B cell (primary cell): ENCODE measurements at regions not wholly inside any gene's neighbourhood (a gene's known extent, or its start where the extent isn't known, plus 50 kb on each side); places are given as distances from the start of the nearest gene placed in this dataset.

Experiments used
- ATAC-seq: fragments of 200-7000 bp; cut with Tn5 transposase; one replicate; pipeline ENCODE4 v1.10.0; 2021; ENCODE audit warnings: low read depth, mild to moderate bottlenecking, moderate number of reproducible peaks, moderate library complexity
- CTCF ChIA-PET: fragments of 350-600 bp; sonication (Branson Sonifier 250); formaldehyde crosslinking; loops from one replicate; lab custom pipeline; 2021; ENCODE audit warnings: antibody characterized with exemption, inconsistent platforms; lab: Charles Lee
- POLR2A ChIA-PET: fragments of 350-600 bp; sonication (Branson Sonifier 250); formaldehyde crosslinking; loops from one replicate; lab custom pipeline; 2021; ENCODE audit warnings: antibody characterized with exemption; lab: Charles Lee
- DNase-seq: peaks from one replicate; pipeline ENCODE4 v3.0.0; 2013
- H2AFZ ChIP-seq: 2 replicates; pipeline ENCODE4 v1.6.1; 2012; ENCODE audit warnings: mild to moderate bottlenecking, low read depth, low read length; ENCODE audit not compliant: insufficient read depth, poor library complexity, severe bottlenecking
- H3K27ac ChIP-seq, 2 donors: 1 replicate in 1 of 2; 2 replicates in 1 of 2; pipeline ENCODE4 v1.5.1; 2012 to 2013; ENCODE audit warnings: low read length in 2 of 2, mild to moderate bottlenecking in 2 of 2, moderate library complexity in 1 of 2
- H3K27me3 ChIP-seq, 4 experiments: fragments of 200-600 bp in 1 of 4; sonication (generic) in 1 of 4; replicated peaks in 1 of 4; 1 replicate in 2 of 4; 2 replicates in 2 of 4; pipeline versions ENCODE4 v1.6.1 to v1.7.0; 2013 to 2016; ENCODE audit warnings: low read length in 3 of 4, mild to moderate bottlenecking in 2 of 4, mixed read lengths in 1 of 4, moderate library complexity in 1 of 4; ENCODE audit not compliant: insufficient read depth in 4 of 4, control insufficient read depth in 3 of 4; ENCODE audit errors: control extremely low read depth in 1 of 4
- H3K36me3 ChIP-seq, 2 experiments: replicated peaks in 1 of 2; 1 replicate in 1 of 2; 2 replicates in 1 of 2; pipeline versions ENCODE4 v1.6.1 to v1.7.1; 2013; ENCODE audit warnings: low read length in 1 of 2; ENCODE audit not compliant: insufficient read depth in 2 of 2, control insufficient read depth in 1 of 2; ENCODE audit errors: control extremely low read depth in 1 of 2, extremely low read depth in 1 of 2
- H3K4me1 ChIP-seq, 2 donors: fragments of 200-600 bp in 1 of 2; sonication (generic) in 1 of 2; 1 replicate in 1 of 2; 2 replicates in 1 of 2; pipeline versions ENCODE4 v1.5.1 to v1.6.1; 2013 to 2017; ENCODE audit warnings: low read length in 2 of 2; ENCODE audit not compliant: control insufficient read depth in 2 of 2, insufficient read depth in 2 of 2
- H3K4me2 ChIP-seq: replicated peaks from 2 replicates; pipeline ENCODE3; 2012; ENCODE audit warnings: mild to moderate bottlenecking, low read depth, low read length; ENCODE audit not compliant: poor library complexity, severe bottlenecking
- H3K4me3 ChIP-seq, 5 experiments: fragments of 200-600 bp in 1 of 5; sonication (generic) in 1 of 5; 1 replicate in 3 of 5; 2 replicates in 2 of 5; pipeline versions ENCODE4 v1.5.1 to v1.7.0; 2011 to 2016; ENCODE audit warnings: low read length in 4 of 5, mild to moderate bottlenecking in 4 of 5, low read depth in 2 of 5, control low read depth in 1 of 5, moderate library complexity in 1 of 5; ENCODE audit not compliant: insufficient read depth in 1 of 5; ENCODE audit errors: control extremely low read depth in 1 of 5, extremely low read depth in 1 of 5
- H3K79me2 ChIP-seq: fragments of 200-600 bp; sonication (generic); one replicate; pipeline ENCODE4 v1.6.0; 2016; ENCODE audit warnings: low read length; ENCODE audit not compliant: control insufficient read depth, insufficient read depth
- H3K9ac ChIP-seq: fragments of 200-600 bp; sonication (generic); 2 replicates; pipeline ENCODE4 v1.6.1; 2017; ENCODE audit warnings: mild to moderate bottlenecking, low read length, moderate library complexity
- H3K9me3 ChIP-seq, 3 donors: one replicate each; pipeline versions ENCODE4 v1.6.1 to v1.7.1; 2013; ENCODE audit warnings: low read length in 2 of 3; ENCODE audit not compliant: control insufficient read depth in 2 of 3, insufficient read depth in 1 of 3; ENCODE audit errors: control extremely low read depth in 1 of 3
- H4K20me1 ChIP-seq: 2 replicates; pipeline ENCODE4 v1.6.0; 2012; ENCODE audit warnings: mild to moderate bottlenecking, low read length; ENCODE audit not compliant: insufficient read depth, control insufficient read depth, poor library complexity, severe bottlenecking
- H3K27ac Mint-ChIP-seq: one replicate; pipeline ENCODE4 v1.8.0; 2021; ENCODE audit warnings: mixed read lengths
- H3K27me3 Mint-ChIP-seq: one replicate; pipeline ENCODE4 v1.8.0; 2021; ENCODE audit warnings: mixed read lengths
- H3K4me1 Mint-ChIP-seq: one replicate; pipeline ENCODE4 v1.8.0; 2021; ENCODE audit warnings: mixed read lengths
- H3K4me3 Mint-ChIP-seq: one replicate; pipeline ENCODE4 v1.8.0; 2021; ENCODE audit warnings: mixed read lengths
- H3K9me3 Mint-ChIP-seq: one replicate; pipeline ENCODE4 v1.8.0; 2022; ENCODE audit warnings: mixed read lengths; ENCODE audit not compliant: insufficient read depth
- EZH2 ChIP-seq: IDR thresholded peaks from 2 replicates; pipeline ENCODE4 v1.6.1; 2012; ENCODE audit warnings: borderline replicate concordance, low read depth, mild to moderate bottlenecking, moderate library complexity, low read length; ENCODE audit not compliant: insufficient read depth, poor library complexity, severe bottlenecking
- WGBS: methylation state at CpG from one replicate; pipeline ENCODE4 v1.1.5; 2013; ENCODE audit warnings: missing lambda C conversion rate; ENCODE audit not compliant: insufficient coverage; 5-methylcytosine and 5-hydroxymethylcytosine counted together
- intact Hi-C: fragments of 100-400 bp; cut with micrococcal nuclease; formaldehyde crosslinking; loops from one replicate; pipeline ENCODE4 v1.10.0; 2022
- TF ChIP-seq, protein P1 (sequence below): fragments of 200-600 bp; IDR thresholded peaks from one replicate; pipeline ENCODE4 v1.8.0; 2022; ENCODE audit warnings: antibody characterized with exemption, mild to moderate bottlenecking

DNA sequence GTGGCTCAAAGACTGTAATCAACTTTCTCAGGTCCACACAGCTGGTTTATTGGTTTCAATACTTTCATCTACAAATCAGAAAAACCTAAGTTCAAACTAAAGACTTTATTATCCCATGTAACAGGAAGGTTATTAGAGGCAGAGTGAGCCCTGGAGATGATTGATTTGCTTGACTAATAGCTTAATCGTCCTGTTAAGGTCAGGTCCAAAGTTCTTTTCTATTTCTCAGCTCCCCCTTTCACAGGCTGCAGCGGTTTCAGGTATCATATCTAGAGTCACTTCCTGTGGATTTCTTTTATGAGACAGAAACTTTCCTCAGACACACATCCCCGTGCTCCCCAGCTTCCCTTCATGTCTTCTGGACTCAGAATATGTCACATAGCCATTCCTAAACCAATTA lies 166.4 kb downstream of the PRELID2 start:
- Histone ChIP-seq H3K4me3 (no peak overlapping the region), H3K27ac (no peak overlapping the region), H3K36me3 (no peaks in the 10 kb centered on the region), H3K9ac (no peak overlapping the region), H4K20me1 (no peaks in the 10 kb centered on the region), H3K9me3 (no peaks in the 10 kb centered on the region), H2AFZ (no peak overlapping the region), H3K79me2 (no peaks in the 10 kb centered on the region), H3K27me3 (no peaks in the 10 kb centered on the region), H3K4me1 (no peaks in the 10 kb centered on the region), H3K4me2 (no peak overlapping the region)
- Mint-ChIP-seq H3K4me3 (no peak overlapping the region), H3K27me3 (peaks cover 4% of the 10 kb centered on the region), H3K27ac (no peak overlapping the region), H3K4me1 (no peaks in the 10 kb centered on the region), H3K9me3 (no peaks in the 10 kb centered on the region)
- ATAC-seq: no peak
- ChIA-PET CTCF (no interaction called here), POLR2A (no interaction called here)
- no peak for DNase-seq
- 40% methylated on average over 1 of the region's 3 CpGs for WGBS
- no peak for TF ChIP-seq EZH2
- TF ChIP-seq, protein P1, sequence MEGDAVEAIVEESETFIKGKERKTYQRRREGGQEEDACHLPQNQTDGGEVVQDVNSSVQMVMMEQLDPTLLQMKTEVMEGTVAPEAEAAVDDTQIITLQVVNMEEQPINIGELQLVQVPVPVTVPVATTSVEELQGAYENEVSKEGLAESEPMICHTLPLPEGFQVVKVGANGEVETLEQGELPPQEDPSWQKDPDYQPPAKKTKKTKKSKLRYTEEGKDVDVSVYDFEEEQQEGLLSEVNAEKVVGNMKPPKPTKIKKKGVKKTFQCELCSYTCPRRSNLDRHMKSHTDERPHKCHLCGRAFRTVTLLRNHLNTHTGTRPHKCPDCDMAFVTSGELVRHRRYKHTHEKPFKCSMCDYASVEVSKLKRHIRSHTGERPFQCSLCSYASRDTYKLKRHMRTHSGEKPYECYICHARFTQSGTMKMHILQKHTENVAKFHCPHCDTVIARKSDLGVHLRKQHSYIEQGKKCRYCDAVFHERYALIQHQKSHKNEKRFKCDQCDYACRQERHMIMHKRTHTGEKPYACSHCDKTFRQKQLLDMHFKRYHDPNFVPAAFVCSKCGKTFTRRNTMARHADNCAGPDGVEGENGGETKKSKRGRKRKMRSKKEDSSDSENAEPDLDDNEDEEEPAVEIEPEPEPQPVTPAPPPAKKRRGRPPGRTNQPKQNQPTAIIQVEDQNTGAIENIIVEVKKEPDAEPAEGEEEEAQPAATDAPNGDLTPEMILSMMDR: no peak
- intact Hi-C loops: no loop called here

DNA sequence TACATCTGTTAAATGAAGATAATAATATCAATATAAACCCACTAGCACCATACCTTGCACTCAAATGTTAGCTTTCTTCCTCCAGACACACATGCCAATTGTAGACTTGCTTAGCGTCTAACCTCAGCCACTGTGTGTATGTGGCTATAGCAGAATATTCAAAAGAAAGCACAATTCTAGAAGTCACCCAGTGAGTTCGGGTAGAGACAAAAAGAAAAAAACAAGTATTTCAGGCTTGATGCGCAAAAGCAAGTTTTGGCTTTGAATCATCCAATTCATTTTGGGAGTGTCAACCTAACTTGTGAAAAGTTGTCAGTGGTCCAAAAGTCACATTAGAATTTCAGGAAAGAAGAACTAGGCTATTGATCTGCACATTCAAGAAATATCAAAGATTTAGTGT lies 167.4 kb downstream of the PRELID2 start:
- ChIA-PET CTCF (no interaction called here), POLR2A (no interaction called here)
- Histone ChIP-seq H3K36me3 (no peaks in the 10 kb centered on the region), H2AFZ (no peak overlapping the region), H3K27me3 (no peaks in the 10 kb centered on the region), H3K4me2 (no peak overlapping the region), H3K4me1 (no peaks in the 10 kb centered on the region), H3K9me3 (no peaks in the 10 kb centered on the region), H4K20me1 (no peaks in the 10 kb centered on the region), H3K27ac (no peak overlapping the region), H3K79me2 (no peaks in the 10 kb centered on the region), H3K4me3 (no peak overlapping the region), H3K9ac (no peak overlapping the region)
- Mint-ChIP-seq H3K27ac (no peak overlapping the region), H3K9me3 (no peaks in the 10 kb centered on the region), H3K4me3 (no peak overlapping the region), H3K4me1 (no peaks in the 10 kb centered on the region), H3K27me3 (peaks cover 4% of the 10 kb centered on the region)
- DNase-seq (no peak), ATAC-seq (no peak)
- intact Hi-C loops: no loop called here
- TF ChIP-seq, protein P1: no peak
- no peak for TF ChIP-seq EZH2
- WGBS: 94% methylated on average over 2 of the region's 3 CpGs
